Nephron progenitor cell (in vitro differentiated cells): ENCODE measurements at regions not wholly inside any gene's neighbourhood (a gene's known extent, or its start where the extent isn't known, plus 50 kb on each side); places are given as distances from the start of the nearest gene placed in this dataset.
A peak's percentile ranks its signal among the peaks of the same experiment; 100 is the strongest.

Experiments used
- DNase-seq: peaks from one replicate; pipeline ENCODE4 v3.0.0; 2021
- H3K27ac Mint-ChIP-seq: 2 replicates; pipeline ENCODE4 v1.8.0; 2021; ENCODE audit warnings: mild to moderate bottlenecking, moderate library complexity, mixed read lengths
- H3K27me3 Mint-ChIP-seq: 2 replicates; pipeline ENCODE4 v1.8.0; 2021; ENCODE audit warnings: mild to moderate bottlenecking, low read depth, mixed read lengths; ENCODE audit not compliant: poor library complexity
- H3K36me3 Mint-ChIP-seq: 2 replicates; pipeline ENCODE4 v1.8.0; 2021; ENCODE audit warnings: low read depth, mixed read lengths
- H3K4me1 Mint-ChIP-seq: 2 replicates; pipeline ENCODE4 v1.8.0; 2021; ENCODE audit warnings: mixed read lengths
- H3K4me3 Mint-ChIP-seq: 2 replicates; pipeline ENCODE4 v1.8.0; 2021; ENCODE audit warnings: mild to moderate bottlenecking, moderate library complexity, mixed read lengths
- H3K9me3 Mint-ChIP-seq: 2 replicates; pipeline ENCODE4 v1.8.0; 2021; ENCODE audit warnings: mild to moderate bottlenecking, moderate library complexity, mixed read lengths
- CTCF ChIP-seq: fragments of 200-600 bp; sonication (generic); IDR thresholded peaks from 2 replicates; pipeline ENCODE4 v1.5.0; 2021; ENCODE audit warnings: antibody characterized with exemption

- no peak for DNase-seq
- no peaks in the 10 kb centered on the region for H3K36me3 Mint-ChIP-seq
- H3K9me3 Mint-ChIP-seq, result no peaks in the 10 kb centered on the region
- H3K27ac Mint-ChIP-seq, result peak overlapping the region; percentile 20
- no peaks in the 10 kb centered on the region for H3K27me3 Mint-ChIP-seq
- no peak overlapping the region for H3K4me3 Mint-ChIP-seq
- no peak for TF ChIP-seq CTCF
- peaks cover 6% of the 10 kb centered on the region for H3K4me1 Mint-ChIP-seq
Observed at GRCh38 chr7:131067220-131067619, 260.5 kb upstream of the MKLN1 start.

- DNase-seq, result no peak
- H3K4me3 Mint-ChIP-seq, result no peak overlapping the region
- no peaks in the 10 kb centered on the region for H3K9me3 Mint-ChIP-seq
Observed at GRCh38 chr7:131068604-131069021, 259.1 kb upstream of the MKLN1 start.

DNA sequence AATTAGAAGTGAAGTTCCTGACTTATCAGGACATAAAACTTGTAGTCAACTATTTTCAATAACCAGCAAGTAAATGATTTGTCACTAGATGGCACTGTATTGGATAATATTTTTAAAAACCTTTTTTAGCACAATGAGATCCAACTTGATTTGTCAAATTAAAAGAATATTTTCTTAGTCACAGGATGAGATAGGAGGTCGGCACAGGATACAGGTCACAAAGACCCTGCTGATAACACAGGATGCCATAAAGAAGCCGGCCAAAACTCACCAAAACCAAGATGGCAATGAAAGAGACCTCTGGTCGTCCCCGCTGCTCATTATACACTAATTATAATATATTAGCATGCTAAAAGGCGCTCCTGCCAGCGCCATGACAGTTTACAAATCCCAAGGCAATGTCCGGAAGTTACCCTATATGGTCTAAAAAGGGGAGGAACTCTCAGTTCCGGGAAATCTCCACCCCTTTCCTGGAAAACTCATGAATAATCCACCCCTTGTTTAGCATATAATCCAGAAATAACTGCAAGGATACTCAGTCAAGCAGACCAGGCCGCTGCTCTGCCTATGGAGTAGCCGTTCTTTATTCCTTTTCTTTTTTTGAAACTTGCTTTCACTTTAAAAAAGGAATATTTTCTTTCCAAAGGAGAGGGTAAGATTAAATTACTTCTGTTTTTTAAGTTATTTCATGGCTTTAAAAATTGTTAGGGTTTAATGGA is 255.7 kb upstream of the MKLN1 start:
- Mint-ChIP-seq H3K36me3 (peaks cover 5% of the 10 kb centered on the region), H3K27ac (no peak overlapping the region), H3K4me1 (peaks cover 10% of the 10 kb centered on the region), H3K4me3 (no peak overlapping the region), H3K9me3 (no peaks in the 10 kb centered on the region), H3K27me3 (no peaks in the 10 kb centered on the region)
- no peak for TF ChIP-seq CTCF
- no peak for DNase-seq

More at GRCh38 chr7:131068604-131069021, 259.1 kb upstream of the MKLN1 start:
- Mint-ChIP-seq H3K27ac (no peak overlapping the region), H3K4me1 (peaks cover 10% of the 10 kb centered on the region), H3K27me3 (no peaks in the 10 kb centered on the region), H3K36me3 (no peaks in the 10 kb centered on the region)
- TF ChIP-seq CTCF, result peak; percentile 11

DNA sequence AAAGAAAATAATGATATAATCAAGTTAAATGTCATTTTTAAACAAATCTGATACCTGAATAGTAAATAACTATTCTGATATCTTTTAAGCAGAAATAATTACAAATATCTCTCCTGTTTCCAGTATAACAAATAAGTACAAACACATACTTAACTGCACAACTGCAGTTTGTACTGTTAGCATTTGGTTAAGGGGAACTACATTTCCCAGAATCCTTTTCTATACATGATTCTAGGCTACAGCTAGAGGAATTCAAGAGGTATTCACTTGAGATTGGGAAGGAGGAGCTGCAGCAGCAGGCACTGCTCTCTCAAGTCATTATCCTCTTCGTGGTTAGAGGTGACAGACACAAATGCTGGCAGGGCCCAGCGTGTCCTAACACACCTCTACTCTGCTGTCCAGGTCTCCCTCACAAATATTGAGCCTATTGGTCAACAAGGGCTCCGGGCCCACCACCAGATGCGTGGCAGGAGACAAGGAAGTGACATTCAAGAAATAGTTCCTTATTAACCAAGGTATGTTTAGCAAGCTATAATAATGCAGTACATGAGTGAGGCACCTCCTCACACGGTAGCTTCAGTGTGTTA is 255.1 kb upstream of the MKLN1 start:
- Mint-ChIP-seq H3K4me3 (no peak overlapping the region), H3K4me1 (peaks cover 10% of the 10 kb centered on the region), H3K9me3 (no peaks in the 10 kb centered on the region), H3K27ac (no peak overlapping the region), H3K36me3 (peaks cover 5% of the 10 kb centered on the region), H3K27me3 (no peaks in the 10 kb centered on the region)
- DNase-seq, result no peak
- TF ChIP-seq CTCF, result no peak

DNA sequence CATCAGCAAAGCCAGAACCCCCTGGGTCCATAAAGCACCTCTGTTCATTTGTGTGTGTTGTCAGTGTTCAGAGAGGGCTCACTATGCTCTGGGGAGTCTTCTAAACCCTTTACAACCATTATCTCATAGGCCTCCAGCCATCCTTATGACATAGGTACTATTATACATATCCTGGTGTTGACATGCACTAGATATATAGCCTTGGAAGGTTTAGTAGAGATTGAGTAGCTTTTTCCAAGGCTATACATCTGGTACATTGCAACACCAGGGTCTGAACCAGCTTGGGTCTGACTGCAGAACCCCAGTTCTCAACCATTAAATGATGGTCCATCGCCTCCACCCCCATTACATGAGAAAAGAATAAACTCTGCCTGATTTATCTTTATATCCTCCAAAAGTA is 253.6 kb upstream of the MKLN1 start:
- H3K27me3 Mint-ChIP-seq, result no peaks in the 10 kb centered on the region
- H3K36me3 Mint-ChIP-seq, result peaks cover 5% of the 10 kb centered on the region
- no peak overlapping the region for H3K4me3 Mint-ChIP-seq
- H3K4me1 Mint-ChIP-seq, result peaks cover 9% of the 10 kb centered on the region
- no peak for DNase-seq
- no peaks in the 10 kb centered on the region for H3K9me3 Mint-ChIP-seq
- TF ChIP-seq CTCF, result no peak
- H3K27ac Mint-ChIP-seq, result no peak overlapping the region

- DNase-seq, result no peak
- H3K27ac Mint-ChIP-seq, result no peak overlapping the region
- TF ChIP-seq CTCF, result no peak
- peaks cover 5% of the 10 kb centered on the region for H3K36me3 Mint-ChIP-seq
- no peaks in the 10 kb centered on the region for H3K27me3 Mint-ChIP-seq
- H3K4me1 Mint-ChIP-seq, result peaks cover 4% of the 10 kb centered on the region
- H3K9me3 Mint-ChIP-seq, result no peaks in the 10 kb centered on the region
- H3K4me3 Mint-ChIP-seq, result no peak overlapping the region
Observed at GRCh38 chr7:131074585-131074984, 253.1 kb upstream of the MKLN1 start.
